SKM-1 treated with dmso at 0.1 percent for 144 hours (cell line): ENCODE measurements at regions not wholly inside any gene's neighbourhood (a gene's known extent, or its start where the extent isn't known, plus 50 kb on each side); places are given as distances from the start of the nearest gene placed in this dataset.
"Not testable (repeated sequence)": the region's sequence is repeated elsewhere in the genome, so short reads cannot be mapped to it uniquely, and the experiment has no call there.

Source experiments
- DNase-seq: peaks from one replicate; lab custom pipeline; 2025; ENCODE audit not compliant: unreplicated experiment; lab: John Stamatoyannopoulos, UW

DNA sequence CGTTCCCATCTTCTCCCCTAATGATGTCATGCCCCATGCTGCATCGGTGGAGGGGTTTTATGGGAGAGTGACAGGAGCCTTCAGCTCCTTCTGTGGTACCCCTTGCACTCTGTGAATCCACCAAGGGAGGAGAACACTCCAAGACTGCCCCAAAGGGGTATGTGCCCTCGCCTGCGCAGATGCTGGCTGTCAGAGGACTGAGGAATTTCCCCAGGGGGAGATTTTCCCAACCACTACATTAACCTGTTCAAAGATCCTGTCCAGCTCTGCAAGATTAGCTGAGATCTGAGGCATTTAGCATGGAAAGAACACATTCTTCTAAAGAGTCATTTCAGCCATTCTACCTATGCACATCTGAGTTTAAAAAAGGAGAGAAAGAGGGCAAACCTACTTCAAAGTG, 143.2 kb upstream of the ITGA6 start:
- no peak for DNase-seq

- peak; percentile 68 for DNase-seq
Measured at GRCh38 chr2:172285010-172285621, 142.3 kb upstream of the ITGA6 start.

- no peak for DNase-seq
Measured at GRCh38 chr2:172285760-172286159, 141.6 kb upstream of the ITGA6 start.

DNA sequence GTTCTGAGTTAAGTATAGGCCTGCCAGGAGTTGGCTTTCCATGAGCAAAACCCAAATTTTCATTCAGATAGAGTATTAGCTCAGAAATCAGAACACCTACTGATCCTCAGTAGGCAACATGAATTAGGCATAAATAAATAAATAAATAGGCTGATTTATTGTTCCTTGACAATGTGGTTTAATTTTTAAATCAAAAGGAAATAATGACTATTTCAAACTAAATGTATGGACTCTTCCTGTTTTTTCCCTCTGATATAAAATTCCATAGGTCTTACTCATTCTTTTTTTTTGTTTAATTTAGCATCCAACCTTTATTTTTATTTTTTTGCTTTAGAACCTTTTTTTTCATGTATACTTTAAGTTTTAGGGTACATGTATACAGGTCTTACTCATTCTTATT, 140.2 kb upstream of the ITGA6 start:
- DNase-seq = no peak

DNA sequence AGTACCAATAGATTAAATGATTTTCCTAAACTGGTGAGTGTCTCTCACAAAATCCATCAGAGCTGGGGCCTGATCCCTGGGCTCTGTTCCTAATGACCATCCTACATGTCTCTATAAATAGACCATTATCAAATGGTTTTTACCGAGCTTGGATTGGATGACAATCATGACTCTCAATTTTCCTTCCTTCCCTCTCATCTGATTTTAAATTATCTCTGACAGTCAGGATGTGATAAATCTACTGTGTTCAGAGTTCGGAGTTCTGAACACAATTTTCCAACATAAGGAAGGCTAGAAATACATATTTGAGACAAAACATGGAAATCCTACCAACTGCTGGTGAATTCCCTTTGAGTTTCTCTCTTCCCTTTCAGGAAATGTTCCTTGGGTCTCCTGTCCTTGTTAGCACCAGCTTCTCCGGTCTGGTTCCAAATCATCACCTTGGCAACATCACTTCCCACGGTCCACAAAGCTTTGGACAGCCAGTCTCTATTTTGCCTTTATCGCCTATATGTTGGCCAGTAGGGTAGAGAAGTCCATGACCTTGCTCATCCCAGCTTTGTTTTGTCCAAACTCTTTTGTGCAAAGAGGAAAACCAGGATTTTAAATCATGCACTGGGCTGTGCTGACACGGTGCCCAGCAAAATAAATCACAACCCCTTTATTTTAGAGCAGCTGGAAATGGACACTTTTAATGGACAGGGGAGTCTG, 139.6 kb upstream of the ITGA6 start:
- DNase-seq = no peak

DNA sequence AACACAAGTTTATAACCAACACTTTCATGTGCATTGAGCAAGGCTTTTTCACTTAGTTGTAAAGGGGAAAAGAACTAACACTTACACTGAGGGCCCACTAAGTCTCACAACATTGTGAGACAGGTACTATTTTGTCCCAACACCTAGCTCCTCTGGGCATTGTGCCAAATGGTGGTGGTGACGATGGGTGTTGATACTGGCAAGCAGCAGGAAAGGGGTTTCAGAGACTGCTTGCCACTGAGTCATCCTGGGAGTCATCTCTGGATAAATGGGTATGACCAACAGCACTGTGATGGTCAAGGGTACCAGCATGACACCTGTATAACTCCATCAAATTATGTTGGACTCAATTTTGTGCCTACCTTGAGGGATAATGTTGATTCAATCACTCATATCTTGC, 138.8 kb upstream of the ITGA6 start:
- no peak for DNase-seq

- DNase-seq = peak; percentile 19
Measured at GRCh38 chr2:172293952-172294351, 133.4 kb upstream of the ITGA6 start.

GRCh38 chr2:172294983-172295382, 132.4 kb upstream of the ITGA6 start:
- no peak for DNase-seq

DNA sequence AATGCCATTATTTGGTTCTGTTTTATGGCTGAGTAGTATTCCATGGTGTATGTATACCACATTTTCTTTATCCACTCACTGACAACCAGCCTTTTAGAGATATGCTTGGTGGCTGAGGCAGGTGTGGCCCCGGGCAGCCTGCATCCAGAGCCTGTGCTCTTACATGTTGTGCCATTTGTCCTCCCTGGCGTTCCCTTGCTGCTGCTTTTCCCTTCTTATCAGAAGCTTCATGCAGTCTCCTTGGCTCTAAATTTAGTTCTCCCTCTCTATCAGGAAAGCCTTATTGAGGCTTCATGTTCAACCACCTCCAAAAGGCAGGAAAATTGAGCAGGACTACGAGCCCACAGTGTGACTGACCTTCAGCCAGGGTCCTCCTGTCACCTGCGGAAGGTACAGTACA, 131.7 kb upstream of the ITGA6 start:
- no peak for DNase-seq

DNA sequence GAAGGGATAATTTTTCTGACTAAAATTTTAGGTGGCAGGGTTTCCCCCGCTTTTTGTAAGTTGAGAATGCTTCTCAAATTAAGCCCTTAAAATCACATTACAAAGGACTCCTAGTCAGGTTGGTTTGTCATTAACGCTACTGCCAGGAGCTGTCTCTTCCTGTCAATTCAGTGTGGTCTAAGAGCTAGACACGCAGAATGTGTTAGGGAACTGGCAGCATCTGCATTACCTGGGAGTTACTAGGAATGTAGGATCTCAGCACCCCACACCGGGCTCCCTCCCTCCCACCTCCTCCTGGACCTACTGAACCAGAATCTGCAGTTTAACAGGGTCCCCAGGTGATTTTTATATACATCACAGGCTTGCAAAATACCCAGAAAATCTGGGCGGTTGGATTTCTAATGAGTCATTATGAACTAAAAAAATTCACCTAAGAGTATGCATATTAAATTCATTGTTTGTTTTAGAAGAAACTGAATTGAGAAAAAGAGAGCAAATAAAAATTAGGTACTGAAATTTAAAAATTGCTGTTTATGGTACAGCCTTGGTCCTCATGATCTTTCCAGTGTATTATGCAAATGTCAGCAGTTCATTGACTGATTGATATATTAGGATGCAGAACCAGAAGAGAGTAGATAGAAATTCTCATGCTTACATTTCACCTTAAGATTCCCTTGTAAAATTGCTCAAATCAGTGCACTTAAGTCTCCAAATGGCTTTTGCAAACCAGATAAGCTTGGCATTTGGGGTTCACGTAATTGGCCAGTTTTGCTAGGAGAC, 130.9 kb upstream of the ITGA6 start:
- no peak for DNase-seq

DNA sequence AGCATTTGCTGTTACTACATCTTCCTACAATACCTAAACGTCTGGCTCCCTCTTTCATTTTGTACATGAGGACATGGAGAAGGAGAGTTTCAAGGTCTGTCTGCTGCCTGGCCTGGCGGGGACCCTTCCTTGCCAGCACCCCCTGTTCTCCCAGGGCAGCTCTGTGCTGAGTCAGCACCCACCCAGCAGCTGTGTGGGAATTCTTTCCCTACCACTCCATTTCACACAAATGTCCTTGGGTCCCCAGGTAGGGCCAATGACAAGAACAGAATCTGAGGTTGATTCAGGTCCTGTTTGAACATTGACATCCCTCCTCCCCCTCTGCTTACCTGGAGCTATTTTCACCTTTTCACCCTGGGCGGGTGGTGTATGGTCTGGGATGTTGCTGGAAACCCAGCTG, 129.9 kb upstream of the ITGA6 start:
- DNase-seq = no peak

DNA sequence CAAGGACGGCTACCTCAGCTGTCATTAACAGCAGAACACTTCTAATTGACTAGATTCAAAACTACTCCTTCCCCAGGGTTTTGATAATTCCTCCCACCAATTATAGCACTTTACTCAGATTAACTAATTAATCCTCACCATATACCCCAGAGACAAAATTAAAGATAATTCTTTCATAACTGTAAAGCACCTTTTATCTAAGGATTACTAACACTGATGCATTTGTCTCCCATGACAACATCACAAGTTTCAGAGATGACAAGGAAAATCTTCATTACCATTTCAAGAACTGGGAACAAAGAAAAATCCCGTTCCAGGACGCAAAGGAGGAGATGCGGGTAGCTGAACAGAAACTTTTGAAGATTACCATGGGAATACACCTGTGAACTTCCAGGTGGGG, 129.4 kb upstream of the ITGA6 start:
- no peak for DNase-seq

DNA sequence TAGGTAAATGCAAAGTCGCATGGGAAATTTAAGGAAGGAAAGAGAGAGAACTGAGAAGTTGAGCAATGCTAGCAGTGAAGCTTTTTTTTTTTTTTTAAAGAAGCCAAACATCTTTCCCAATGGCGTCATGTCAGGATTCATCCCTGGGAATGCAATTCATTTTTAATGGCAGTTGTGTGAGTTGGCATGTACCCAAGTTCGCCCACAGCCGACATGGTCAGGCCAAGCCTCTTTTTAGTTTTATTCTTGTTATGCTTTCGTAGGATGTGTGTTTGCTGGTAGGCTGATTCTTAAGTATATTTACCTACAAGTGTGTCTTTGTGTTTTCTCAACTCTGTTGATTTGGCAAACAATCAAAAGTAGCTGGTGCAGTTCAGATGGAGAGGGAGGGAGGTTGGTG, 127.6 kb upstream of the ITGA6 start:
- DNase-seq = peak; percentile 14

- no peak for DNase-seq
Measured at GRCh38 chr2:172300851-172301250, 126.5 kb upstream of the ITGA6 start.

DNA sequence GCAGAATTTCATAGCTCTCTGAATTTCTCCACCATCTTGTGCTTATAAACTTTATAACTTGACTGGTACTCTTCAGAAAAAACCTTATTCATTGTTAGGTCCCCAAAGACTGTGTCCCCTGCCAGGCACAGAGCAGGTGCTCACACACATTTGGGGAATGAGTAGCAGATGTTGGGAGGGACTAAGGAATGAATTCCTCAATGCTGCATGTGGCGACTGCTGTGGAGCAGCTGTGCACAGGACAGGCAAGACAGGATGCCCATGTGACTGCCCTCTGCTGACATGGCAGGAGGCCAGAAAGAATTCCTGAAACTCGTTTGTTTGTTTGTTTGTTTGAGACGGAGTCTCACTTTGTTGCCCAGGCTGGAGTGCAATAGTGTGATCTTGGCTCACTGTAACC, 122.3 kb upstream of the ITGA6 start:
- DNase-seq = no peak

- DNase-seq = no peak
Measured at GRCh38 chr2:172307800-172308199, 119.6 kb upstream of the ITGA6 start.

DNA sequence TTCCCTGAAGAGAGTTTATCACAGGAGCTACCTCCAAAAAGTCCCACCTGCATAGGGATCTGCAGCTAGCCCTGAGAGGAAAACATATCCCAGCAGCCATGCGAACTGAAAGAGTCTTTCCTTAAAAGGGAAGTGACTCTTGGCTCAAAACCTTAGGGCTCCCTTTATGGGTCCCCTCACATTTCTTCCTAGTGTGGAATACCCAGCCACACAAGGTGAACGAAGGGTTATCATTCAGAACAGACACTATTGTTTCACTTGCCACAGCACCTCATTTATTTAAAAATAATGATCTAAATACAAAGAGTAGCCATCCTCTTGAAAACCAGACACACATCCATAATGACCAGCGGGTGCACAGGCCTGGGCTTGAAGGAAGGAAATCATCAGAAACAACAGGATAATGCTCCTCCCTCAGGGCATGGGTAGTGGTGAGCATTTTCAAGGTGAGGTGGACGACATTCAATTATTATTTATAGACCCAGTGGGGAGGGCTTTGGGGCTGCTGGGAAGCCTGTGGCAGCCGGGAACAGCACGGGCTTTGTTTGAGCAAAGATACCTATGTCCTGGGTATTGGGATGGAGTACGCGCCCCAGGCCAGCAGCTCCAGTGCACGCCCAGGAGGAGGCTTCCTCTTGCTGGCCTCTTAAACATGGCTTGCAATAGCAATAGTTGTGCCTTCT, 119.0 kb upstream of the ITGA6 start:
- no peak for DNase-seq

GRCh38 chr2:172311921-172312345, 115.5 kb upstream of the ITGA6 start:
- DNase-seq = no peak

DNA sequence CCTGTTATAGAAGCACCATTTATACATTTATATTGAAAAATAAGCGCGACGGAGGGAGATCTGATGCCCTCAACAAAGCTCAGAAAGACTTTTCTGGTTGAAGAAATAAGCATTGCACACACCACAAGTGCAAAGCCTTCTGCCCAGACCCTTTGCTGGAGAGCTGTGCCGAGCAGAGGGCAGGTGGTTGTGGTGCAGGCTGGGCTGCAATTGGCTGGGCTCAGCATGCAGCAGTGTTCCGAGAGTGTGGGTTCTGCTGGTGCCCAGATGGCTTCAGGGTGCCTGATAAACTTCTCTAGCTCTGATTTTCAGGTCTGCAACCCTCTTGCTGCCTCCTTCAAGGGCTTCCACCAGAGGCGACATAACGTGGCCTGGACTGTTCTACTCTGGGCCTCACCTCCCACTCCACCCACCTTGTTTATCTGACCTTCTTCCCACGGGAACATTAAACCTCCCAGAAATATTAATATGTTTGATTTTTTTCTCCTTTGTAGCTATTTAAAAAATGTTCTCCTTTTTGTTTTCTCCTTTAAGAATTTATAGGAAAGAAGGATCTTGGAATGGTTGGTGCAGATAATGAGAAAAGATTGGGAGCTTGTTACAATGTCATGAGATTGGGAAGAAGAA, 113.6 kb upstream of the ITGA6 start:
- DNase-seq = no peak

DNA sequence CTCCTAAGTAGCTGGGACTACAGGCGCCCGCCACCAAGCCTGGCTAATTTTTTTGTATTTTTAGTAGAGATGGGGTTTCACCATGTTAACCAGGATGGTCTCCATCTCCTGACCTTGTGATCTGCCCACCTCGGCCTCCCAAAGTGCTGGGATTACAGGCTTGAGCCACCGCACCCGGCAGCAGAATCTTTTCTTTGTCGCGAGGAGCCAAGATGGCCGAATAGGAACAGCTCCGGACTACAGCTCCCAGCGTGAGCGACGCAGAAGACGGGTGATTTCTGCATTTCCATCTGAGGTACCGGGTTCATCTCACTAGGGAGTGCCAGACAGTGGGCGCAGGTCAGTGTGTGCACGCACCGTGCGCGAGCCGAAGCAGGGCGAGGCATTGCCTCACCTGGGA, 112.3 kb upstream of the ITGA6 start:
- not testable (repeated sequence) for DNase-seq

DNA sequence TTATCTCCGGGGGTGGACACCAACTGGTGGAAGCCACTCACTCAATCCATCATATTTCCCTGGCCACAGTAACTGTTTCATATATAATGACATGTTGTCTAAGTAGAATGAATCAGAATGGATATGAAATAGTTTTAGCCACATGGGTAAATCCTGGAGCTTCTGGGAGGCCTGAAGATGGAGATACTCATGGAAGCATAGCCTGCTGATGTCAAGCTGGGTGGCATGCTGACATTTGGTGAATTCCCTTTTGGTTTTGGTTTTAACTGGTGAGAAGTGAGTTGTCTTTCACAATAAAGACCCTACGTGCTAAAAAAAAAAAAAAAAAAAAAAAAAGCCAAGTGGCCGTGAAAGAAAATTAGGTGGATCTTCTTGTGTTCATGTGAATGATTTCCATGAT, 105.3 kb upstream of the ITGA6 start:
- no peak for DNase-seq
